ENCODE measurements at regions not wholly inside any gene's neighbourhood (a gene's known extent, or its start where the extent isn't known, plus 50 kb on each side); places are given as distances from the start of the nearest gene placed in this dataset.
"Not testable (repeated sequence)": the region's sequence is repeated elsewhere in the genome, so short reads cannot be mapped to it uniquely, and the experiment has no call there.

- no peak for DNase-seq
Measured at GRCh38 chr9:108270561-108270960, 585.2 kb downstream of the ACTL7B start.

GRCh38 chr9:108270051-108270450 lies 585.7 kb downstream of the ACTL7B start:
- DNase-seq: no peak

GRCh38 chr9:108269371-108269770 lies 586.4 kb downstream of the ACTL7B start:
- no peak for DNase-seq

- no peak for DNase-seq
Measured at GRCh38 chr9:108265065-108265464, 590.7 kb downstream of the ACTL7B start.

GRCh38 chr9:108264093-108264492 lies 591.7 kb downstream of the ACTL7B start:
- no peak for DNase-seq

- no peak for DNase-seq
Measured at GRCh38 chr9:108262836-108263235, 593.0 kb downstream of the ACTL7B start.

- DNase-seq: no peak
Measured at GRCh38 chr9:108259917-108260675, 595.7 kb downstream of the ACTL7B start.

GRCh38 chr9:108258640-108259039 lies 597.1 kb downstream of the ACTL7B start:
- no peak for DNase-seq

- DNase-seq: no peak
Measured at GRCh38 chr9:108257382-108257781, 598.4 kb downstream of the ACTL7B start.

- DNase-seq: no peak
Measured at GRCh38 chr9:108254236-108254635, 601.5 kb downstream of the ACTL7B start.

GRCh38 chr9:108247391-108247790 lies 608.4 kb downstream of the ACTL7B start:
- DNase-seq: not testable (repeated sequence)

GRCh38 chr9:108245901-108246300 lies 609.9 kb downstream of the ACTL7B start:
- no peak for DNase-seq

GRCh38 chr9:108245331-108245730 lies 610.5 kb downstream of the ACTL7B start:
- no peak for DNase-seq

- DNase-seq: no peak
Measured at GRCh38 chr9:108244686-108245085, 611.1 kb downstream of the ACTL7B start.

- no peak for DNase-seq
Measured at GRCh38 chr9:108241384-108242073, 614.3 kb downstream of the ACTL7B start.

- DNase-seq: no peak
Measured at GRCh38 chr9:108239696-108240321, 616.0 kb downstream of the ACTL7B start.

GRCh38 chr9:108235609-108236008 lies 620.2 kb downstream of the ACTL7B start:
- DNase-seq: no peak

- no peak for DNase-seq
Measured at GRCh38 chr9:108234811-108235210, 621.0 kb downstream of the ACTL7B start.

GRCh38 chr9:108225149-108225800 lies 630.5 kb downstream of the ACTL7B start:
- DNase-seq: no peak

- no peak for DNase-seq
Measured at GRCh38 chr9:108224716-108225115, 631.1 kb downstream of the ACTL7B start.

- DNase-seq: no peak
Measured at GRCh38 chr9:108219664-108220063, 636.1 kb downstream of the ACTL7B start.

- no peak for DNase-seq
Measured at GRCh38 chr9:108217431-108218349, 638.1 kb downstream of the ACTL7B start.

Measured in NCI-H345 (cell line).